Skeletal muscle satellite cell (primary cell): ENCODE measurements at regions not wholly inside any gene's neighbourhood (a gene's known extent, or its start where the extent isn't known, plus 50 kb on each side); places are given as distances from the start of the nearest gene placed in this dataset.

Experiments
- H3K27me3 ChIP-seq: 2 replicates; pipeline ENCODE4 v1.7.0; 2013; ENCODE audit warnings: low read length; ENCODE audit not compliant: control insufficient read depth, insufficient read depth
- H3K36me3 ChIP-seq: 2 replicates; pipeline ENCODE4 v1.7.0; 2013; ENCODE audit warnings: mild to moderate bottlenecking, control low read depth, low read length; ENCODE audit not compliant: insufficient read depth
- H3K4me1 ChIP-seq: 2 replicates; pipeline ENCODE4 v1.7.0; 2013; ENCODE audit warnings: low read length; ENCODE audit not compliant: control insufficient read depth, insufficient read depth
- H3K4me2 ChIP-seq: 2 replicates; pipeline ENCODE4 v1.7.0; 2013; ENCODE audit warnings: mild to moderate bottlenecking, low read length
- H3K4me3 ChIP-seq: 2 replicates; pipeline ENCODE4 v1.7.0; 2013; ENCODE audit warnings: low read length
- H3K9ac ChIP-seq: 2 replicates; pipeline ENCODE4 v1.7.0; 2013; ENCODE audit warnings: mild to moderate bottlenecking, low read depth, low read length, moderate library complexity
- H3K9me3 ChIP-seq: replicated peaks from 2 replicates; pipeline ENCODE4 v1.7.0; 2013; ENCODE audit warnings: mild to moderate bottlenecking, control low read depth, low read length

DNA sequence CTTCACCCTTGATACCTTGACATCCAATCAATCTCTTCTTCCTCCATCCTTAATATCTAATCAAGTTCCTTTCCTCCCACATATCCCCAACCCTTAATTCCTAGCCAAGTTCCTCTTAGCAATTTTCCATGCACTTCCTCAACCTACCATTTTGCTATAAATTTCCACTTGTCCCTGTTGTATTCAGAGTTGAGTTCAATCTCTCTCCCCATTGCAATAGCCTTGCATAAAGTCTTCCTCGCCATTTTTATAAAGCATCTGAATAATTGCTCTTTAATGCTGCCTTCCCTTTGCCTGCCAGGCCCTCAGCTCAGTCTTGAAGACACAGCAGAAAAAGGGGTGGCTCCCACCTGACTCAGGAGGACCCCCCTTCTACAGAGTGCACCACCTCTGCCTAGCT is 390.3 kb downstream of the HHIPL2 start:
- H3K4me1 ChIP-seq, result peaks cover 9% of the 10 kb centered on the region
- H3K4me3 ChIP-seq, result no peak overlapping the region
- H3K36me3 ChIP-seq, result no peaks in the 10 kb centered on the region
- no peaks in the 10 kb centered on the region for H3K9me3 ChIP-seq
- H3K4me2 ChIP-seq, result no peak overlapping the region
- H3K9ac ChIP-seq, result no peak overlapping the region
- no peaks in the 10 kb centered on the region for H3K27me3 ChIP-seq

DNA sequence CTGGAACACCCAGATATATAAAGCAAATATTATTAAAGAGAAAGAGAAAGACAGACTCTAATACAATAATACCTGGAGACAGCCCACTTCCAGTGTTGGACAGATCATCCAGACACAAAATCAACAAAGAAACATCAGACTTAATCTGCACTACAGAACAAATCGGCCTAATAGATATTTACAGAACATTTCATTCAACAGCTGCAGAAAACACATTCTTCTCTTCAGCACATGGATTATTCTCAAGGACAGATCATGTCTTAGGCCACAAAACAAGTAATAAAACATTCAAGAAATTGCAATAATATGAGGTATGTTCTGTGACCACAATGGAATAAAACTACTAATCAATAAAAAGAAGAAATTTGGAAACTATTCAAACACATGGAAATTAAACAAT is 398.3 kb upstream of the DUSP10 start:
- H3K36me3 ChIP-seq, result no peaks in the 10 kb centered on the region
- H3K27me3 ChIP-seq, result no peaks in the 10 kb centered on the region
- no peaks in the 10 kb centered on the region for H3K9me3 ChIP-seq
- H3K9ac ChIP-seq, result no peak overlapping the region
- H3K4me1 ChIP-seq, result no peaks in the 10 kb centered on the region
- no peak overlapping the region for H3K4me2 ChIP-seq
- H3K4me3 ChIP-seq, result no peak overlapping the region

DNA sequence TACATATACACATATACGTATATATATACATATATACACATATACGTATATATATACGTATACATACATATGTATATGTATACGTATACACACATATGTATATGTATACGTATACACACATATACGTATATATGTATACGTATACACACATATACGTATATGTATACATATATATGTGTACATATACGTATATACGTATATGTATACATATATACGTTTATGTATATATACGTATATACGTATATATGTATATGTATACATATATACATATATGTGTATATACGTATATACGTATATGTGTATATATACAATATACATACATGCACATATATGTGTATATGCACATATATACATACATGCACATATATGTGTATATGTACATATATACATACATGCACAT is 396.2 kb upstream of the DUSP10 start:
- Histone ChIP-seq H3K4me2 (no peak overlapping the region), H3K36me3 (no peaks in the 10 kb centered on the region), H3K27me3 (no peaks in the 10 kb centered on the region), H3K4me3 (no peak overlapping the region), H3K9ac (no peak overlapping the region), H3K4me1 (no peaks in the 10 kb centered on the region), H3K9me3 (no peaks in the 10 kb centered on the region)

DNA sequence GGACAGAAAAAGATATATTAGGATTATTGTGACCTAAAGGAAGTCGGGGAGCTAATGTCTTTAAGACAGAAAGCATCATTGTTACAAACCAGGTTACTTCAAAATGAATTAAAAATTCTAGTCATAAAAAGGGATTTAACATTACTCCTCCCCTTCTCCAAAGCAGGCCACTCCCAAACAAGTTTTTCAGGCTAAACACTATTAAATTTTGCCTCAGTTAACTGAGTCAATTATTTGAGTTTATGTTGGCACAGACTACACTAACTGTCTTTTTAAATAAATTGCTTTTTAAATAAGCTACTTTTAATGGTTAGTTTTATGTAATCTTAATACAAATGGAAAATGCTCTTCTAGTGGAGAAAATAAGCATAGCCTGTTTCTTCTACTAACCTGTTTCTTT is 395.0 kb upstream of the DUSP10 start:
- Histone ChIP-seq H3K9ac (no peak overlapping the region), H3K27me3 (no peaks in the 10 kb centered on the region), H3K4me2 (no peak overlapping the region), H3K36me3 (no peaks in the 10 kb centered on the region), H3K4me3 (no peak overlapping the region), H3K4me1 (no peaks in the 10 kb centered on the region), H3K9me3 (no peaks in the 10 kb centered on the region)

DNA sequence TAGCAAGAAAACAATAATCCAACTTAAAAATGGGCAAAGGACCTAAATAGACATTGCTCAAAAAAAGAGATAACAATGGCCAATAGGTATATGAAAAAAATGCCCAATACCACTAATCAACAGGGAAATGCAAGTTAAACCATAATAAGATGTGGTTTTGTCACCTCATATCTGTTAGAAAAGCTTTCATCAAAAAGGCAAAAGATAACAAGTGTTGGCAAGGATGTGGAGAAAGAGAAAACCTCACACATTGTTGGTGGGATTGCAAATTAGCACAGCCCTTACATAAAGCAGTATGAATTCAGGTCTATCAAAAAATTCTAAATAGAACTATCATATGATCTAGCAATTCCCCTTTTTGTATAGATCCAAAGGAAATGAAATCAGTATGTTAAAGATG is 387.2 kb upstream of the DUSP10 start:
- no peak overlapping the region for H3K4me3 ChIP-seq
- no peak overlapping the region for H3K9ac ChIP-seq
- H3K4me2 ChIP-seq, result no peak overlapping the region
- H3K9me3 ChIP-seq, result no peaks in the 10 kb centered on the region
- H3K27me3 ChIP-seq, result no peaks in the 10 kb centered on the region
- no peaks in the 10 kb centered on the region for H3K36me3 ChIP-seq
- H3K4me1 ChIP-seq, result no peaks in the 10 kb centered on the region

DNA sequence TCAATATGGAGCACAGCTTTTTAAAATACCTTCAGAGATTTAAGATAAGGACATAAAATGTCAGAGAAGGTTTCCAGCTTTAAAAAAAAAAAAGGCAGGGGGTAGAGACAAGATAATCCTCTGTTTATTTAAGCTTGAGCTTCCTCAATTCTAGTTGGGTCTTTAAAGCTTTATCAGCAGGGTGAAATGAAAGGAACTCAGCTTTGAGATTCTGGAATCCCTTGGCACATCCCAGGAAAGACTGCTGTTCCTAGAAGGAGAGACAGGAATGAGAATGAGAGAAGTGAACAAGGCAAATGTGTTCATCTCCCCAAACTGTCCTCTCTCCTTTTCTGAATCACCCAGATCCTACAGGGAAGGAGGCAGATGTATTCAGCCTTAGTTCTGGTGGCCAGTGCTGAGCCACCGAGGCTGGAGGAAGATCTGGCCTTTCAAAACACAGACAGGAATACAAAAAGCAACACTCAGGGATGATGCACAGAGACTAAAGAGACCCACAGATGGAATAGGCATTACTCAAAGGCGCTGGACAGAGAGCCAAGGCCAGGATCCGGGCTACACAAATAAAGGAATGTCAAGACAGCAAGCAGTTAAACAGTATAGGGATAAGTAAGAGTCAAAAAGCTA is 385.8 kb upstream of the DUSP10 start:
- H3K4me3 ChIP-seq, result no peak overlapping the region
- H3K9me3 ChIP-seq, result no peaks in the 10 kb centered on the region
- H3K9ac ChIP-seq, result no peak overlapping the region
- H3K4me1 ChIP-seq, result no peaks in the 10 kb centered on the region
- H3K27me3 ChIP-seq, result no peaks in the 10 kb centered on the region
- H3K36me3 ChIP-seq, result no peaks in the 10 kb centered on the region
- H3K4me2 ChIP-seq, result no peak overlapping the region

DNA sequence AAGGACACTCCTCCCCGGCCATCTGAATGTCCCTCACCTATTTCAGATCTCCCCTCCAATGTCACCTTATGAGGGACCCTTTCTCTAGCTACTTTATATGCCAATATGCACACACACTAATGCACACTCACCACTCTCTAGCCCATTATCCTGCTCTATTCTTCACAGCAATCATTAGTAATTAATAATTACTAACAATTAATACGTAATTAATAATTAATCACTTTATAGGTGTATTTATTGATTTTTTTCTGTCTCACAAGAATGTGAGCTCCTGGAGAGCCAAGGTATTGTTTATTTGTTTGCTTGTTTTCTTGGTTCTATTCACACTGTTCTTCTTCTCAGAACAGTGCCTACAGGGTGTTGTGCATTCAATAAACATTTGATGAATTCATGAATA is 385.2 kb upstream of the DUSP10 start:
- H3K9ac ChIP-seq, result no peak overlapping the region
- H3K4me3 ChIP-seq, result no peak overlapping the region
- H3K4me1 ChIP-seq, result no peaks in the 10 kb centered on the region
- H3K27me3 ChIP-seq, result no peaks in the 10 kb centered on the region
- no peak overlapping the region for H3K4me2 ChIP-seq
- H3K9me3 ChIP-seq, result no peaks in the 10 kb centered on the region
- H3K36me3 ChIP-seq, result no peaks in the 10 kb centered on the region

DNA sequence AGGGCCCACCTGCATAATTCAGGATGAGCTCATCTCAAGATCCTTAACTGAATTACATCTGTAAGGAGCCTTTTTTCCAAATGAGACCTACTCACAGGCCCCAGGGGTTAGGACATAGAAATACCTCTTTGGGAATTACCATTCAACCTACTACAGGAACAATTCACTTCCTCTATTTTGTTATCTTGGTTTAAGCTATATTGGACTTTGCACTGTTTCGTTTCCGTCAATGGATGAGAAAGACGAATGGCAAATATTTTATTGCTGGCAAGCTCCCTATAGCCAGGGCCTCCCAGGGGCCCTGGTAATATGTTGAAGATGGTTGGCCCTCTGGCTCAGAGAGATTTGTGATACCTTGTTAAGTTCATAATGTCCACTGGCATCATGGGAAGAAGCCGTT is 384.2 kb upstream of the DUSP10 start:
- Histone ChIP-seq H3K36me3 (no peaks in the 10 kb centered on the region), H3K4me3 (no peak overlapping the region), H3K27me3 (no peaks in the 10 kb centered on the region), H3K4me1 (no peaks in the 10 kb centered on the region), H3K9me3 (no peaks in the 10 kb centered on the region), H3K9ac (no peak overlapping the region), H3K4me2 (no peak overlapping the region)

DNA sequence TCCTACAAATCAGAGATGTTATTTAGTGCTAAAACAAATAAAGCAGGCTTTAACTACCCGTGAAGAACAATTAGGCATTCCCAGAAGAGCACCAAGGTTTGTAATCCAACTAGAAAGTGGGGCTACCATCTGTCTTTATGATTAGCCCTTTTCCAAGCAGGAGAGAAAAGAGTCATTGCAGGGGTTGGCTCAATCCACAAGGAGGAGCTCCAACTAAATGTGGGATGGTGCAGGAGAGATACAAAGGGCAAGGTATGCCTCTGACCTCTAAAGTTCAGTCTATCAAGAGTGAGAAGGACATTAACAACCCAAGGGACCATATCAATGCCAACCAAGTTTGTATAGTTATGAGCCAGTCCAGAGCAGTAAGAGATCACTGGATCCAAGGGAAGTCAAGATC is 382.7 kb upstream of the DUSP10 start:
- H3K4me2 ChIP-seq, result no peak overlapping the region
- H3K4me3 ChIP-seq, result no peak overlapping the region
- no peaks in the 10 kb centered on the region for H3K4me1 ChIP-seq
- H3K27me3 ChIP-seq, result no peaks in the 10 kb centered on the region
- H3K9ac ChIP-seq, result no peak overlapping the region
- no peaks in the 10 kb centered on the region for H3K36me3 ChIP-seq
- no peaks in the 10 kb centered on the region for H3K9me3 ChIP-seq

DNA sequence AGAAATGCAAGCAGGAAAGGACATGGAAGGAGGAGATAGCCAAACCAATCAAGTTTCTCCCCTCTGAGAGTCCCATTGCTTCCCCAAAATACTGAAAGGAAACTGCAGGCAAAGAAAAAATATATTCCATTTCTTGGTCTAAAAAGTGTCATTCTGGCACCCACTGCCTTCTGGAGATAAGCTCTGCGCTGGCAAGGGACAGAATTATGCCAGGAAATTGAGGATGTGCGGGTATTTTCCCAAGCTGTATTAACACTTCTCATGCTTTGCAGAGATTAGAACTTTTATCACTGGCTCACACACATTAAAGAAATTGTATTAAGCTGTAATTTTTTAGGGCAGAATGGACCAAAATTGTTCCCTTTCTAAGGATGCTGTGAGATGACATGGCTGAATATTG is 381.2 kb upstream of the DUSP10 start:
- H3K4me1 ChIP-seq, result no peaks in the 10 kb centered on the region
- H3K9ac ChIP-seq, result no peak overlapping the region
- H3K4me2 ChIP-seq, result no peak overlapping the region
- no peaks in the 10 kb centered on the region for H3K27me3 ChIP-seq
- H3K9me3 ChIP-seq, result no peaks in the 10 kb centered on the region
- no peak overlapping the region for H3K4me3 ChIP-seq
- no peaks in the 10 kb centered on the region for H3K36me3 ChIP-seq

DNA sequence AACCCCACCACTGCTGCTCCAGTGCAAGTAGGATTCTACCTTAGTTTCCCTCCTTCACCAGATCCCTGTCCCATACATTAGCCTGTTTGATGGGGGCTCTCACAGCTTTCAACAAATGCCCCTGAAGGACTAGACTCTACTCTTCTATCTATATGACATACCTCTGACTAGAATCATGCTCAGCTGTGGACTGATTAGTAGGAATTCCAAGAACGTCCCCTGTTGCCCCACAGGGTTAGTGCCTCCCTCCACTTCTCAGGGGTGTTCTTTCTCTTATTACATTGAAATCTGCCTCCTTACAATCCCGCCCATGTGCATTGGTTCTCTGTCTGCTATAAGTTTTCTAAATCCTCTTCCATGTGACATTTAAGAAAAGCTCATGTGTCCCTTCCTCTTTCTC is 375.9 kb upstream of the DUSP10 start:
- Histone ChIP-seq H3K4me1 (no peaks in the 10 kb centered on the region), H3K4me2 (no peak overlapping the region), H3K9ac (no peak overlapping the region), H3K27me3 (no peaks in the 10 kb centered on the region), H3K36me3 (no peaks in the 10 kb centered on the region), H3K9me3 (no peaks in the 10 kb centered on the region), H3K4me3 (no peak overlapping the region)

DNA sequence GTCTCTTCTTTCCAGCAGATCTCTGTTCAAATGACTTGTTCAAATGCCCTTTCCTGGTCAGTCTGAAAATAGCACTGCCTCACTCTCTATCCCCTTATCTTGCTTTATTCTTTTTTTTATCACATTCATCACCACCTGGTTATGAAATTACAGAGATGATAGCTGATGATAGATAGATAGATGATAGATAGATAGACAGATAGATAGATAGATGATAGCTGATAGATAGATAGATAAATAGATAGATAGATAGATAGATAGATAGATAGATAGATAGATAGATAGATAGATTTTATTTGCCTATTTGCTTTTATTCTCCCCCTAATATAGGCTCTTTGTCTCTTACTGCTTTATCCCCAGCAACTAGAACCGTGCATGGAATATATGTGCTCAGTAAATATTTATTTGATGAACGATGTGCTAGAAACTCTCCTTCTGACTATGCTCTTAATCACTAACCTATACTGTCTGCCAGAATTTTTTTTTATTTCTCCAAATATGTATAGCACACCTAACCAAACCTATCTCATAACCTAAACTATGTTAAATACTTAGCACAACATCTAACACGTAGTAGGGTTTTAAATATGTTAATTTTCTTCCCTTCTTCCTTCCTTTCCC is 372.8 kb upstream of the DUSP10 start:
- Histone ChIP-seq H3K4me1 (no peaks in the 10 kb centered on the region), H3K4me3 (no peak overlapping the region)

More for the DNA sequence above, 372.8 kb upstream of the DUSP10 start:
- no peaks in the 10 kb centered on the region for H3K36me3 ChIP-seq
- no peak overlapping the region for H3K4me2 ChIP-seq
- no peak overlapping the region for H3K9ac ChIP-seq
- no peaks in the 10 kb centered on the region for H3K9me3 ChIP-seq
- no peaks in the 10 kb centered on the region for H3K27me3 ChIP-seq
